ENCODE measurements at regions not wholly inside any gene's neighbourhood (a gene's known extent, or its start where the extent isn't known, plus 50 kb on each side); places are given as distances from the start of the nearest gene placed in this dataset.
A peak's percentile ranks its signal among the peaks of the same experiment; 100 is the strongest.

DNA sequence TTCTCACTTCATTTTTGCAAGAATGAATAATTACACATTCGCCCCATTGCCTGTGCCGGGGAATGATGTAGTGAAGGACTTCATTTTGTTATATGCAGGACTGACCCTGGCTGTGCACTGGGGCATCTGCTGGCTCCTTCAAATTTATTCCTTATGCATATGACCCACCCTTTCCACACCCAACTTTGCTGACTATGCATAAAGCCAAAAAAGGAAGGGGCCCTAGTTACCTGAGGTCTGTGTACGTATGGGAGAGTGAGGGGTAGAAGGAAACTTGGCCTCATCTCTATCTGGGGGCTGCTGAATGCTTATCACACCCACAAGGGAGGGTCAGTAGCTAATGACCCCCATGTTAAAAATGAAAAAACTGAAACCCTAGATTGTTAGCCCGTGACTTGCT, 259.6 kb downstream of the SMARCA2 start:
- no peaks in the 10 kb centered on the region for H3K4me1 ChIP-seq (replicated peaks in 1 of 2; ENCODE audit: control insufficient read depth in 2 of 2, insufficient read depth in 2 of 2, low read length in 2 of 2)
- H3K36me3 ChIP-seq (ENCODE audit: control insufficient read depth, insufficient read depth, low read length): no peaks in the 10 kb centered on the region
- H3K27ac ChIP-seq (ENCODE audit: extremely low read depth, low read depth, low read length): no peak overlapping the region
- TF ChIP-seq ARID1B (IDR thresholded peaks at IDR 0.05) (no peak), ZNF551 (CRISPR knock-in tag; IDR thresholded peaks at IDR 0.05) (no peak), BRD9 (IDR thresholded peaks at IDR 0.05; ENCODE audit: low read depth, partially characterized antibody) (no peak), RAD51 (IDR thresholded peaks at IDR 0.05; ENCODE audit: borderline replicate concordance, low read depth) (no peak), ZNF316 (IDR thresholded peaks at IDR 0.05) (peak; percentile 67), BRD4 (IDR thresholded peaks at IDR 0.05) (no peak), MAFG (tag; conservative IDR thresholded peaks at IDR 0.05) (peak; percentile 66), CHD4 (IDR thresholded peaks at IDR 0.05; ENCODE audit: insufficient read depth, insufficient replicate concordance, low read depth, low read length, poor library complexity, severe bottlenecking) (no peak), C11orf30 (IDR thresholded peaks at IDR 0.05; ENCODE audit: low read depth) (peak; percentile 61; the same call in 1 of the 2 replicates), MAFK (IDR thresholded peaks at IDR 0.05; ENCODE audit: low read length) (peak; percentile 60; the same call in 1 of the 2 replicates), MAFF (IDR thresholded peaks at IDR 0.05; ENCODE audit: low read length) (peak; percentile 55)
- TF ChIP-seq, protein P1, sequence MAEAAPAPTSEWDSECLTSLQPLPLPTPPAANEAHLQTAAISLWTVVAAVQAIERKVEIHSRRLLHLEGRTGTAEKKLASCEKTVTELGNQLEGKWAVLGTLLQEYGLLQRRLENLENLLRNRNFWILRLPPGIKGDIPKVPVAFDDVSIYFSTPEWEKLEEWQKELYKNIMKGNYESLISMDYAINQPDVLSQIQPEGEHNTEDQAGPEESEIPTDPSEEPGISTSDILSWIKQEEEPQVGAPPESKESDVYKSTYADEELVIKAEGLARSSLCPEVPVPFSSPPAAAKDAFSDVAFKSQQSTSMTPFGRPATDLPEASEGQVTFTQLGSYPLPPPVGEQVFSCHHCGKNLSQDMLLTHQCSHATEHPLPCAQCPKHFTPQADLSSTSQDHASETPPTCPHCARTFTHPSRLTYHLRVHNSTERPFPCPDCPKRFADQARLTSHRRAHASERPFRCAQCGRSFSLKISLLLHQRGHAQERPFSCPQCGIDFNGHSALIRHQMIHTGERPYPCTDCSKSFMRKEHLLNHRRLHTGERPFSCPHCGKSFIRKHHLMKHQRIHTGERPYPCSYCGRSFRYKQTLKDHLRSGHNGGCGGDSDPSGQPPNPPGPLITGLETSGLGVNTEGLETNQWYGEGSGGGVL (CRISPR knock-in tag; IDR thresholded peaks at IDR 0.05): no peak
- TF ChIP-seq, protein P2, sequence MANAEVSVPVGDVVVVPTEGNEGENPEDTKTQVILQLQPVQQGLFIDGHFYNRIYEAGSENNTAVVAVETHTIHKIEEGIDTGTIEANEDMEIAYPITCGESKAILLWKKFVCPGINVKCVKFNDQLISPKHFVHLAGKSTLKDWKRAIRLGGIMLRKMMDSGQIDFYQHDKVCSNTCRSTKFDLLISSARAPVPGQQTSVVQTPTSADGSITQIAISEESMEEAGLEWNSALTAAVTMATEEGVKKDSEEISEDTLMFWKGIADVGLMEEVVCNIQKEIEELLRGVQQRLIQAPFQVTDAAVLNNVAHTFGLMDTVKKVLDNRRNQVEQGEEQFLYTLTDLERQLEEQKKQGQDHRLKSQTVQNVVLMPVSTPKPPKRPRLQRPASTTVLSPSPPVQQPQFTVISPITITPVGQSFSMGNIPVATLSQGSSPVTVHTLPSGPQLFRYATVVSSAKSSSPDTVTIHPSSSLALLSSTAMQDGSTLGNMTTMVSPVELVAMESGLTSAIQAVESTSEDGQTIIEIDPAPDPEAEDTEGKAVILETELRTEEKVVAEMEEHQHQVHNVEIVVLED (CRISPR knock-in tag; IDR thresholded peaks at IDR 0.05): no peak
- 0% methylated on average over 3 of the region's 4 CpGs for WGBS (ENCODE audit: insufficient coverage, low coverage, missing lambda C conversion rate)
- H3K27me3 ChIP-seq (ENCODE audit: control insufficient read depth in 2 of 2, insufficient read depth in 2 of 2, low read length in 2 of 2): no peaks in the 10 kb centered on the region
- intact Hi-C loops (cut with micrococcal nuclease): no loop called here
- FAIRE-seq: no peak
- no peak overlapping the region for H3K9ac ChIP-seq (ENCODE audit: insufficient read depth in 1 of 2, low read depth in 2 of 2, low read length in 2 of 2)
- H2AFZ ChIP-seq (ENCODE audit: low read depth, low read length): no peak overlapping the region
- in situ Hi-C loops (cut with MboI): no loop called here
- H3K4me2 ChIP-seq (ENCODE audit: insufficient read depth, low read length): no peak overlapping the region
- ChIA-PET POLR2A (no interaction called here), CTCF (ENCODE audit: low intra/inter-chr PET ratio) (no interaction called here)
- H4K20me1 ChIP-seq (replicated peaks; ENCODE audit: control insufficient read depth, insufficient read depth, low read length): no peaks in the 10 kb centered on the region
- no peaks in the 10 kb centered on the region for H3K9me3 ChIP-seq (replicated peaks; ENCODE audit: control insufficient read depth, insufficient read depth, low read depth, low read length)
- H3K9me1 ChIP-seq (ENCODE audit: control insufficient read depth, insufficient read depth, low read length): no peaks in the 10 kb centered on the region
- ATAC-seq: no peak
- H3K4me3 ChIP-seq: no peak overlapping the region
- no TSS peak for BruUV-seq (replicated peaks)
- no peak for DNase-seq (ENCODE audit: extremely low read depth in 1 of 4, low spot score in 3 of 4)
- H3K79me2 ChIP-seq (ENCODE audit: control insufficient read depth, insufficient read depth, low read length): no peaks in the 10 kb centered on the region
